Activated naive CD4-positive, alpha-beta T cell treated with anti-CD3 and anti-CD28 coated beads, Interleukin-2, amount 50 U/mL, for 24 hours (primary cell): ENCODE measurements at regions not wholly inside any gene's neighbourhood (a gene's known extent, or its start where the extent isn't known, plus 50 kb on each side); places are given as distances from the start of the nearest gene placed in this dataset.

Source experiments
- H3K27ac Mint-ChIP-seq: one replicate; pipeline ENCODE4 v1.8.0; 2021; ENCODE audit warnings: mild to moderate bottlenecking, mixed read lengths
- H3K27me3 Mint-ChIP-seq: one replicate; pipeline ENCODE4 v1.8.0; 2021; ENCODE audit warnings: mixed read lengths
- H3K36me3 Mint-ChIP-seq: one replicate; pipeline ENCODE4 v1.8.0; 2021; ENCODE audit warnings: mixed read lengths
- H3K4me1 Mint-ChIP-seq: one replicate; pipeline ENCODE4 v1.8.0; 2021; ENCODE audit warnings: mixed read lengths
- H3K4me3 Mint-ChIP-seq: one replicate; pipeline ENCODE4 v1.8.0; 2021; ENCODE audit warnings: mild to moderate bottlenecking, mixed read lengths
- H3K9me3 Mint-ChIP-seq: one replicate; pipeline ENCODE4 v1.8.0; 2021; ENCODE audit warnings: mixed read lengths

DNA sequence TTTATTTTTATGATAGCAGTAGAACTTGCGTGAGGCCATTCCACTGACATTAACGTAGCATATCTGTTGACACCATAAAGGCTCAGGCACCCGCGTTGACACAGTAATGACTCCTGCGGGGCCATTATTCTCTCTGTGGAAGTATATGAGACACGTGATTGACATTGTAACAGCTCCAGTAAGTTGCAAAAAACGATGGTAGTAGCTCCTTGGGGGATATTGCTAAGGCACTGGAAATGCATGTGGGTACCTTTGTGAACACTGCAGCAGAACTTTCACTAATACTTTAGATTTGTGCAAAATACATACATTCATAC lies 918.8 kb upstream of the CDH8 start:
- Mint-ChIP-seq H3K9me3 (peaks cover 7% of the 10 kb centered on the region), H3K4me3 (no peak overlapping the region)

DNA sequence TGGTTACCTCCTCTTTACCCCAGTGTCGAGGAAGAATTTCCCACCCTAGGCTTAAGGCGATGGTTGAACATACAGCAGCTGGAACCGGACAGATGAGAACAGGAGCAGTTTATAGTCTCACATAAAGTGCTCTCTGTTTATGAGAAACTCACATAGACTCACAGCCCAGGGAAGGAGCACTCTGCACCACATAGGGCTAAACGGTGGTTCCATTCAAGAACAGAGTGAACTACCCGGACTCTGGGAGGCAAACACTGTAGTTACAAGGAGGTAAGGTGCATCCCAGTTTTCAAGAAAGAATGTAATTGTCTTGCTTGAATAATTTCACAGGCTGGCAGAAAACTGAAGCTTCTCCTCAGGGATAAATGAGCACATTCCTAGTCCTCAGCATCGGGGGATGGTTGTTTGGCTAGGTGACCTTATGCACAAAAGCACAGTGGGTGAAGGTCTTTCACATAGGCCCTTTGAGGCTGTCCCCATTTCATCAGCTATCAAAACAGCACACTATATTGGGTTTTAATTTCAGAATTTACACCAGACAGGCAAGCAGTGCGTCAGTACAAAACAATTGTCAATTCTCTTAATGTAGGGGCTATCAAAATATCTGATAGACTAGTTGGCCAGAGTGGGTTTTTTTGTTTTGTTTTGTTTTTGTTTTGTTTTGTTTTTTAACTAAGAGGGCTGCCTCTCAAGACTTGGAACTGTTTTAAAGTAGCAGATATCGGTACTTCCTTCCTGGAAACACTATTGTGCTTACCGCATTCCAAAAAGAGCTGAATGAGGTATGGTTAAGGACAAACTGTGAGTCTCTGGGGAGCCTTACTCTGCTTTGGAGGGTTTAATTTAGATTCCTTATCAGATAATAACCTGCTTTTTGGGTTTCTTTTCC lies 918.1 kb upstream of the CDH8 start:
- Mint-ChIP-seq H3K27me3 (no peaks in the 10 kb centered on the region), H3K4me3 (no peak overlapping the region)

More for the DNA sequence above, 918.8 kb upstream of the CDH8 start:
- no peaks in the 10 kb centered on the region for H3K36me3 Mint-ChIP-seq
- H3K4me1 Mint-ChIP-seq, result no peaks in the 10 kb centered on the region
- no peaks in the 10 kb centered on the region for H3K27me3 Mint-ChIP-seq
- no peak overlapping the region for H3K27ac Mint-ChIP-seq

DNA sequence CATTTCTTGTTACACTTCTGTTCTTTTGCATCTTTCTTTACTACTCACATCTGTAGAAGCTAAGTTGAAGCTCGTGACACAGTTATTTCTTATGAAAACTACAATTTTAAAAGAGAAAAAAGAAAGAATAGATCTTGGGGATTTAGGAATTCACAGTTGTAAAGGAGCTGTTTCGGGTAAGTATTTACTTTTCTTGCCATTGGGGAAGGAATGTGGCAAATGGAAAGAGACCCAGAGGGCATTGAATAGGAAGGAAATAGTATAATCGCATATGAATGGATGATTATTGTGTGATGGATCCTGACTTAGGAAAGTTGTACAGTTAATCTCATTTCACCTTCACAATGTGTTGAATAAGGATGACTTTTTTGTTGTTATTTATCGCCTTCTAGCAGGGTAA lies 914.1 kb upstream of the CDH8 start:
- Mint-ChIP-seq H3K27ac (no peak overlapping the region), H3K36me3 (no peaks in the 10 kb centered on the region), H3K4me1 (no peaks in the 10 kb centered on the region), H3K27me3 (no peaks in the 10 kb centered on the region), H3K4me3 (no peak overlapping the region), H3K9me3 (peaks cover 5% of the 10 kb centered on the region)

More for the DNA sequence above, 918.1 kb upstream of the CDH8 start:
- Mint-ChIP-seq H3K36me3 (no peaks in the 10 kb centered on the region), H3K4me1 (no peaks in the 10 kb centered on the region), H3K27ac (no peak overlapping the region), H3K9me3 (peaks cover 7% of the 10 kb centered on the region)

GRCh38 chr16:62940569-62940968 lies 904.3 kb upstream of the CDH8 start:
- Mint-ChIP-seq H3K36me3 (no peaks in the 10 kb centered on the region), H3K9me3 (peaks cover 9% of the 10 kb centered on the region), H3K27ac (no peak overlapping the region), H3K4me3 (no peak overlapping the region), H3K27me3 (no peaks in the 10 kb centered on the region), H3K4me1 (no peaks in the 10 kb centered on the region)

DNA sequence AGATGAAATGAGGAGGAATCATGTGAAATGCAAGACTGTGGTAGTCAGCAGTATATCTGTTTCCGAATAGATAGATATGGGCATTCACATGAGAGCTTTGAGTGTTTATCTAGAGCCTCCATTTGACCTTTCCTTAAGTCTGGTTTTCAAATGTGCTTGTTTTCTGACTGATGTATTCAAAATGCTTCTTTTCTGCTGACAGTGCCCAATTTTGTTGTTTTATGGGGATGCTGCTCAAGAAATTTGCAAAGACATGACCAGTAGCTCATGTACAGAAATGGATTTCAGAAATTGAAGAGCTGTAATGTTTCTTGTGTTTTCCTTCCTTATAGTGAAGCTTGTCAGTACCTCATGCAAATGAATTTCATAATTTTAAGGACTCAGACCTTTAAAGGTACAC lies 903.4 kb upstream of the CDH8 start:
- H3K27me3 Mint-ChIP-seq, result no peaks in the 10 kb centered on the region

DNA sequence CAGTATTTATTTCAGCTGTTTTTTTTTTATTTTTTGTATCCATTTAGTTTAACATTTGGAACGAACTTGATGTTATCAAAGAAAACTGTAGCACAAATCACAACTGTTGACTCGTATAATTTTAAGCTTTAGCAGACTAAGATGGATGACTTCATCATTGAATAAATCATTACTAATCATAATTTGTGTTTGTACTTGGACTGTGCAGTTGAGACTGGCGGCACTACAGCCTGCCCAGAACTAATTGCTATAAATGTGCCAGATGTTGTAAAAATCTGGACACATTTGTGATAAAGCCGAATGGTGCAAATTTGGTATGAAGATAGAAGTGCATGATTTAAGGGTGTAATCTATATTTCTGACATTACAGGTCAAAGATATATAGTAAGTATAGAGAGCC lies 897.7 kb upstream of the CDH8 start:
- no peaks in the 10 kb centered on the region for H3K36me3 Mint-ChIP-seq
- H3K9me3 Mint-ChIP-seq, result peaks cover 5% of the 10 kb centered on the region
- no peaks in the 10 kb centered on the region for H3K4me1 Mint-ChIP-seq
- H3K27ac Mint-ChIP-seq, result no peak overlapping the region
- H3K4me3 Mint-ChIP-seq, result no peak overlapping the region
- H3K27me3 Mint-ChIP-seq, result no peaks in the 10 kb centered on the region

More for the DNA sequence above, 903.4 kb upstream of the CDH8 start:
- Mint-ChIP-seq H3K36me3 (no peaks in the 10 kb centered on the region), H3K9me3 (peaks cover 5% of the 10 kb centered on the region), H3K4me3 (no peak overlapping the region), H3K4me1 (no peaks in the 10 kb centered on the region), H3K27ac (no peak overlapping the region)

GRCh38 chr16:62929593-62929992 lies 893.4 kb upstream of the CDH8 start:
- no peaks in the 10 kb centered on the region for H3K27me3 Mint-ChIP-seq
- H3K27ac Mint-ChIP-seq, result no peak overlapping the region
- no peaks in the 10 kb centered on the region for H3K36me3 Mint-ChIP-seq
- no peak overlapping the region for H3K4me3 Mint-ChIP-seq
- peaks cover under 1% of the 10 kb centered on the region for H3K9me3 Mint-ChIP-seq
- H3K4me1 Mint-ChIP-seq, result no peaks in the 10 kb centered on the region

DNA sequence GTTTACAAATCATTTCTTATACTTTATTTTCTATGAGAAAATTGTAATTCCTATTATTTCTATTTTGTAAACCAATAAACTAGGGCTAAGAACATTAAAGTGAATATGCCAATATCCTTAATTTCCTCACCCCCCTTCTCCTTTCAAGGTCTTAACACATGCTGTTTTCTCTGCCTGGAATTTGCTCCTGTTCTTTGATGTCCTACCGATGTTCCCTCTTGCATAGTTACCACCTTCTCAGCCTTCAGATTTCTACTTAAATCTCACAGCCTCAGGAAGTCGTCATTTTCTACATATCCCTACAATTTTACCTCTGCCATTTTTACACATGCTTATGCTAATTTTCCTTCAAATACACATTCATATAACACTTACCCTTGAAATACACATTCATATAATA lies 890.9 kb upstream of the CDH8 start:
- Mint-ChIP-seq H3K9me3 (peaks cover 9% of the 10 kb centered on the region), H3K27me3 (no peaks in the 10 kb centered on the region), H3K27ac (no peak overlapping the region), H3K4me3 (no peak overlapping the region), H3K36me3 (no peaks in the 10 kb centered on the region), H3K4me1 (no peaks in the 10 kb centered on the region)

DNA sequence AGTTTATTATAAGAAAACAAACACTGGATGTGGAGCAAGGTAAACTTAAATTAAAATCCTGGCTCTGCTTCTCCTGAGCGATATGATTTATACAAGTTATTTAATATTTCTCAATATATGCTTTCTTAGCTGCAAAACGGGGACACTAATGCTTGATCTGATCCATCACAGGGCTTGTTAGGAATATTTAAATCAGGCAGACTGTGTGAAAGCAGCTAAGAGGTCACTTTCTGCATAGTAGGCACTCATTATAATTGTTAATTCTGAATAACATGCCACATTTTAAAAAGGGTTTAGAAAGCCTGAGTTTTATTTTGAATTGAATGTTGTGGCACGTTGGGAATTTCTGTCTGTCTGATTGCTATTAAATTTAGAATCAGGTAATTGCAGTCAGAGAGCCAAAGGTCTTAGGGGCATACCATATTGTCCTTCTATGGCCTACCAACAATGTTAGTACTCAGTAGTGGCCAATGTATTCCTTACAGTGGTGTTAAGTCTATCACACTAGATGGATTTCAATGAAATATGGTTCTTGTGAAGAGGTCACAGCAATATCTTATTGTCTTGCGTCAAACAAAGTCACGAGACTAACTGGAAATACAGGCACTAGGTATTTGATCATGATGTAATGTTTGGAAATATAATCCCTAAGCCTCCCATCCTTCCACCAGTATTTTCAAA lies 890.0 kb upstream of the CDH8 start:
- Mint-ChIP-seq H3K4me3 (no peak overlapping the region), H3K27ac (no peak overlapping the region), H3K9me3 (peaks cover 9% of the 10 kb centered on the region), H3K4me1 (no peaks in the 10 kb centered on the region), H3K27me3 (no peaks in the 10 kb centered on the region), H3K36me3 (no peaks in the 10 kb centered on the region)

GRCh38 chr16:62921904-62922303 lies 885.7 kb upstream of the CDH8 start:
- Mint-ChIP-seq H3K9me3 (peaks cover 9% of the 10 kb centered on the region), H3K4me3 (no peak overlapping the region), H3K27ac (no peak overlapping the region), H3K36me3 (no peaks in the 10 kb centered on the region), H3K4me1 (no peaks in the 10 kb centered on the region), H3K27me3 (no peaks in the 10 kb centered on the region)

DNA sequence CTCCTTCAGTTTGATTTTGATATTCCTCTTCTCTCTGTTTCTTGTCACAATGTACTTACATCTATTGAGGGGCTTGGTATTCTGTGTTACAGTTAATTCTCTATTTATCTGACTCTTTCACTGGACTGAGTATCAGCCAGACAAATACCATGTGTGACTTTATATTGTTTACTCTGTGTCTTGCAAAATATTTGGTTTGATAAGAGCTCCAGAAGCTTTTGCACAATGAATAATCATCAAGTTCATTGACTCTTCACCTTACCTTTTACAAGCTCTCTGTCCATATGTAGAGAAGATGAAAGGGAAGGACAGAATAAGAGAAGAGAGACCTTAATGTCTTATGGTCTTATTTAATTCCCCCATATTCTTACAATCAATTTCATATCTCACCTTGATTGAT lies 877.7 kb upstream of the CDH8 start:
- H3K9me3 Mint-ChIP-seq, result peaks cover 5% of the 10 kb centered on the region
- H3K27ac Mint-ChIP-seq, result no peak overlapping the region
- H3K27me3 Mint-ChIP-seq, result no peaks in the 10 kb centered on the region
- no peaks in the 10 kb centered on the region for H3K4me1 Mint-ChIP-seq
- H3K36me3 Mint-ChIP-seq, result no peaks in the 10 kb centered on the region
- H3K4me3 Mint-ChIP-seq, result no peak overlapping the region

DNA sequence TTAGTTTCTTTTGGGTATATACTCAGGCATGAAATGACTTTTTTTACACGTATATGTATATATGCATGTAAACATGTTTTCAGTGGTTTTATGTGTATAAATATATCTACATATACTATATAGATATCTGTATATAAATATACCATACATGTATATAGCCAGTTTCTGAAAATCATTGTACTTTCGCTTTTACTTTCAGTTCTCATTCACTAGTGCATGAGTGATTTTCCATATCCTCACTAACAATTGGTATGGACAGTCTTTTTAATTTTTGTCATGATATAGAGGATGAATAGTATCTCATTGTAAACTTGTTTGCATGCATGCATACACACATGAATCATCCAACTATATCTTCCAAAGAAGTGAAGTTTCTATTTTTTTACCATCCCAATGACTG lies 877.1 kb upstream of the CDH8 start:
- Mint-ChIP-seq H3K27me3 (no peaks in the 10 kb centered on the region), H3K27ac (no peak overlapping the region), H3K36me3 (no peaks in the 10 kb centered on the region), H3K4me1 (no peaks in the 10 kb centered on the region), H3K4me3 (no peak overlapping the region), H3K9me3 (peaks cover 5% of the 10 kb centered on the region)

- no peak overlapping the region for H3K4me3 Mint-ChIP-seq
- no peaks in the 10 kb centered on the region for H3K27me3 Mint-ChIP-seq
- H3K36me3 Mint-ChIP-seq, result no peaks in the 10 kb centered on the region
- H3K4me1 Mint-ChIP-seq, result no peaks in the 10 kb centered on the region
- peaks cover 5% of the 10 kb centered on the region for H3K9me3 Mint-ChIP-seq
- H3K27ac Mint-ChIP-seq, result no peak overlapping the region
Measured at GRCh38 chr16:62909597-62909996, 873.4 kb upstream of the CDH8 start.

DNA sequence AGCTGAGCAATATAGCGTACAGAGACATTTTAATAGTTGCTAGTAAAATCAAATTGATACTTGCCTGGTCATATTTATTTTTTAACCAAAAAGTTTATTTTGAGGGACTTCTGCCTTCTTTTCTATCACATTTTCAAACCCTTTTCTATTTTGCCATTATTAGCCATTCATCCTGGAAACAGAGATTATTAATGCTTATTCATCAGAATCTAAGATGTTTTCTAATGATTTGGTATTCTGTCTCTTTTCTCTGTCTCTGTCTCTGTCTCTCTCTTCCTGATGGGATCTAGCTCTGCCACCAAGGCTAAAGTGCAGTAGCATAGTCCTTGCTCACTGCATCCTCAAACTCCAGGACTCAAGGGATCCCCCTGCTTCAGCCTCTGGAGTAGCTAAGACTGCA lies 871.3 kb upstream of the CDH8 start:
- Mint-ChIP-seq H3K27ac (no peak overlapping the region), H3K4me3 (no peak overlapping the region), H3K27me3 (no peaks in the 10 kb centered on the region), H3K9me3 (peaks cover 10% of the 10 kb centered on the region), H3K36me3 (no peaks in the 10 kb centered on the region), H3K4me1 (no peaks in the 10 kb centered on the region)

- Mint-ChIP-seq H3K4me3 (no peak overlapping the region), H3K27ac (no peak overlapping the region), H3K36me3 (no peaks in the 10 kb centered on the region), H3K9me3 (peaks cover 9% of the 10 kb centered on the region), H3K4me1 (no peaks in the 10 kb centered on the region), H3K27me3 (no peaks in the 10 kb centered on the region)
Measured at GRCh38 chr16:62903961-62904502, 867.8 kb upstream of the CDH8 start.

DNA sequence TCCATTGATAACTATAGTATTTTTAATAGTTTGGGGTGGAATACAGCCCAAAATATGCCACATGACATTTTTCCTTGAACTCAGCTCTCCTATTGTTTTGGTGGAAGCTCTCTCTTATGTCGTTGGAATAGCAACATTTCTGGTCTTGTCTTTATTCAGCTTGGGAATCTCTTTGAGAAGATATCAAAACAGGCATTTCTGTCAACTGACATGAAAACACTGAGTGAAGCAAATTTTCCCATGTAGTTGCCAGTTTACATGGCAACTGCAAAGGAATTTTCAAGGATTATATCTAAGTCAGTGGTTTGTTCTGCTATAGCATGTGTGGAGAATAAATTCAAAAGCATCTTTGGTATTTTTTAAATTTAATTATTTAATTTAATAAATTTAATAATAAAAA lies 863.5 kb upstream of the CDH8 start:
- H3K27me3 Mint-ChIP-seq, result no peaks in the 10 kb centered on the region
- no peaks in the 10 kb centered on the region for H3K4me1 Mint-ChIP-seq
- peaks cover 30% of the 10 kb centered on the region for H3K9me3 Mint-ChIP-seq
- no peak overlapping the region for H3K4me3 Mint-ChIP-seq
- H3K27ac Mint-ChIP-seq, result no peak overlapping the region
- no peaks in the 10 kb centered on the region for H3K36me3 Mint-ChIP-seq
